Activated T-helper 1 cell treated with anti-CD3 and anti-CD28 coated beads, Interleukin-12 subunit alpha, Interleukin-12 subunit beta, Interleukin-2, Interleukin-4 antibody, amounts not matched to agents 30 ng/mL and 10 ng/mL and 1 ng/mL, durations not matched to agents 14 hours and 24 hours and 36 hours (primary cell): ENCODE measurements at regions not wholly inside any gene's neighbourhood (a gene's known extent, or its start where the extent isn't known, plus 50 kb on each side); places are given as distances from the start of the nearest gene placed in this dataset.
"Not testable (repeated sequence)": the region's sequence is repeated elsewhere in the genome, so short reads cannot be mapped to it uniquely, and the experiment has no call there.

Experiments used
- DNase-seq: peaks from one replicate; pipeline ENCODE4 v3.0.0; 2021; ENCODE audit warnings: low spot score
- H3K27ac Mint-ChIP-seq: one replicate; pipeline ENCODE4 v1.8.0; 2021; ENCODE audit warnings: mild to moderate bottlenecking, mixed read lengths
- H3K27me3 Mint-ChIP-seq: one replicate; pipeline ENCODE4 v1.8.0; 2022; ENCODE audit warnings: mild to moderate bottlenecking, moderate library complexity, mixed read lengths; ENCODE audit not compliant: insufficient read depth
- H3K36me3 Mint-ChIP-seq: one replicate; pipeline ENCODE4 v1.8.0; 2021; ENCODE audit warnings: low read depth, mixed read lengths
- H3K4me1 Mint-ChIP-seq: one replicate; pipeline ENCODE4 v1.8.0; 2021; ENCODE audit warnings: low read depth, mixed read lengths
- H3K4me3 Mint-ChIP-seq: one replicate; pipeline ENCODE4 v1.8.0; 2021; ENCODE audit warnings: mild to moderate bottlenecking, moderate library complexity, mixed read lengths
- H3K9me3 Mint-ChIP-seq: one replicate; pipeline ENCODE4 v1.8.0; 2021; ENCODE audit warnings: mixed read lengths
- intact Hi-C: fragments of 100-400 bp; cut with micrococcal nuclease; formaldehyde crosslinking; loops from one replicate; pipeline ENCODE4 v1.15.1; 2024

GRCh38 chr12:11986165-11986564, 84.6 kb upstream of the BCL2L14 start:
- Mint-ChIP-seq H3K4me3 (no peak overlapping the region), H3K27ac (peak overlapping the region; percentile 27), H3K36me3 (peaks cover 44% of the 10 kb centered on the region), H3K27me3 (no peaks in the 10 kb centered on the region), H3K9me3 (peaks cover 56% of the 10 kb centered on the region), H3K4me1 (peaks cover 52% of the 10 kb centered on the region)
- intact Hi-C loops = no loop called here
- DNase-seq = no peak

GRCh38 chr12:11987901-11988300, 82.8 kb upstream of the BCL2L14 start:
- no peaks in the 10 kb centered on the region for H3K27me3 Mint-ChIP-seq
- peaks cover 62% of the 10 kb centered on the region for H3K9me3 Mint-ChIP-seq
- intact Hi-C loops = no loop called here
- H3K27ac Mint-ChIP-seq = no peak overlapping the region
- peaks cover 50% of the 10 kb centered on the region for H3K4me1 Mint-ChIP-seq
- DNase-seq = no peak
- H3K36me3 Mint-ChIP-seq = peaks cover 47% of the 10 kb centered on the region
- no peak overlapping the region for H3K4me3 Mint-ChIP-seq

GRCh38 chr12:11991604-11992003, 79.1 kb upstream of the BCL2L14 start:
- peaks cover 31% of the 10 kb centered on the region for H3K4me1 Mint-ChIP-seq
- DNase-seq = no peak
- H3K27ac Mint-ChIP-seq = no peak overlapping the region
- H3K36me3 Mint-ChIP-seq = peaks cover 28% of the 10 kb centered on the region
- H3K4me3 Mint-ChIP-seq = no peak overlapping the region
- intact Hi-C loops = loop anchor here (1.0 kb wide), 1 partner anchor 8 kb away; no protein-coding TSS in a partner anchor
- peaks cover 46% of the 10 kb centered on the region for H3K9me3 Mint-ChIP-seq
- H3K27me3 Mint-ChIP-seq = no peaks in the 10 kb centered on the region

- Mint-ChIP-seq H3K4me3 (no peak overlapping the region), H3K27me3 (no peaks in the 10 kb centered on the region), H3K27ac (no peak overlapping the region), H3K9me3 (peaks cover 37% of the 10 kb centered on the region), H3K36me3 (peaks cover 28% of the 10 kb centered on the region), H3K4me1 (peaks cover 32% of the 10 kb centered on the region)
- DNase-seq = no peak
- intact Hi-C loops = loop anchor here (1.0 kb wide), 1 partner anchor 9 kb away; no protein-coding TSS in a partner anchor
Observed at GRCh38 chr12:11992515-11992914, 78.2 kb upstream of the BCL2L14 start.

GRCh38 chr12:11998307-11998943, 72.3 kb upstream of the BCL2L14 start:
- intact Hi-C loops, H3K27me3 Mint-ChIP-seq, H3K4me3 Mint-ChIP-seq: not testable (repeated sequence)
- peaks cover 12% of the 10 kb centered on the region for H3K9me3 Mint-ChIP-seq
- peak; percentile 26 for DNase-seq
- H3K27ac Mint-ChIP-seq = peak overlapping the region; percentile 52
- peaks cover 19% of the 10 kb centered on the region for H3K36me3 Mint-ChIP-seq
- peaks cover 34% of the 10 kb centered on the region for H3K4me1 Mint-ChIP-seq

GRCh38 chr12:11998944-11999315, 71.8 kb upstream of the BCL2L14 start:
- DNase-seq = no peak
- peaks cover 12% of the 10 kb centered on the region for H3K9me3 Mint-ChIP-seq
- H3K36me3 Mint-ChIP-seq = peaks cover 20% of the 10 kb centered on the region
- H3K4me1 Mint-ChIP-seq = peaks cover 38% of the 10 kb centered on the region
- H3K27me3 Mint-ChIP-seq = no peaks in the 10 kb centered on the region
- no peak overlapping the region for H3K4me3 Mint-ChIP-seq
- H3K27ac Mint-ChIP-seq = peak overlapping the region; percentile 24
- intact Hi-C loops = no loop called here

- no peak for DNase-seq
- H3K4me1 Mint-ChIP-seq = peaks cover 66% of the 10 kb centered on the region
- H3K4me3 Mint-ChIP-seq = no peak overlapping the region
- intact Hi-C loops = no loop called here
- peaks cover 1% of the 10 kb centered on the region for H3K27me3 Mint-ChIP-seq
- H3K27ac Mint-ChIP-seq = peak overlapping the region; percentile 31
- peaks cover 23% of the 10 kb centered on the region for H3K36me3 Mint-ChIP-seq
- peaks cover 20% of the 10 kb centered on the region for H3K9me3 Mint-ChIP-seq
Observed at GRCh38 chr12:12003609-12004008, 67.1 kb upstream of the BCL2L14 start.

- Mint-ChIP-seq H3K27ac (peak overlapping the region; percentile 59), H3K36me3 (peaks cover 19% of the 10 kb centered on the region), H3K27me3 (peaks cover 1% of the 10 kb centered on the region), H3K4me1 (peaks cover 67% of the 10 kb centered on the region), H3K4me3 (no peak overlapping the region), H3K9me3 (peaks cover 16% of the 10 kb centered on the region)
- intact Hi-C loops = no loop called here
- no peak for DNase-seq
Observed at GRCh38 chr12:12004524-12004923, 66.2 kb upstream of the BCL2L14 start.

- Mint-ChIP-seq H3K4me1 (peaks cover 91% of the 10 kb centered on the region), H3K36me3 (peaks cover 15% of the 10 kb centered on the region), H3K4me3 (peak overlapping the region; percentile 73), H3K27ac (peak overlapping the region; percentile 97), H3K9me3 (peaks cover 16% of the 10 kb centered on the region), H3K27me3 (peaks cover 1% of the 10 kb centered on the region)
- DNase-seq = peak; percentile 50
- intact Hi-C loops = loop anchor here (1.0 kb wide), 10 partner anchors 9 to 280 kb away; no protein-coding TSS in a partner anchor
Observed at GRCh38 chr12:12007001-12007712, 63.6 kb upstream of the BCL2L14 start.

GRCh38 chr12:12007713-12008231, 63.0 kb upstream of the BCL2L14 start:
- intact Hi-C loops = loop anchor here (1.0 to 2.0 kb wide), 11 partner anchors 9 to 709 kb away; partner anchors contain the start of gene CDKN1B
- Mint-ChIP-seq H3K36me3 (peaks cover 13% of the 10 kb centered on the region), H3K27ac (peak overlapping the region; percentile 97), H3K27me3 (peaks cover 1% of the 10 kb centered on the region), H3K9me3 (peaks cover 21% of the 10 kb centered on the region), H3K4me1 (peaks cover 91% of the 10 kb centered on the region), H3K4me3 (peak overlapping the region; percentile 73)
- peak; percentile 11 for DNase-seq

GRCh38 chr12:12008232-12008850, 62.4 kb upstream of the BCL2L14 start:
- H3K36me3 Mint-ChIP-seq = peaks cover 11% of the 10 kb centered on the region
- intact Hi-C loops = loop anchor here (2.0 kb wide), 1 partner anchor 708 kb away; the partner anchor contains the start of gene CDKN1B

GRCh38 chr12:12008931-12009611, 61.7 kb upstream of the BCL2L14 start:
- Mint-ChIP-seq H3K27ac (peak overlapping the region; percentile 97), H3K4me1 (peaks cover 88% of the 10 kb centered on the region), H3K36me3 (peaks cover 13% of the 10 kb centered on the region), H3K4me3 (peak overlapping the region; percentile 73), H3K27me3 (peaks cover 1% of the 10 kb centered on the region), H3K9me3 (peaks cover 24% of the 10 kb centered on the region)
- intact Hi-C loops = loop anchor here (1.0 to 2.0 kb wide), 2 partner anchors 348 to 708 kb away; partner anchors contain the start of genes BORCS5 and CDKN1B
- peak; percentile 56 for DNase-seq

More at GRCh38 chr12:12008232-12008850, 62.4 kb upstream of the BCL2L14 start:
- Mint-ChIP-seq H3K4me3 (peak overlapping the region; percentile 73), H3K4me1 (peaks cover 89% of the 10 kb centered on the region), H3K9me3 (peaks cover 22% of the 10 kb centered on the region), H3K27me3 (peaks cover 1% of the 10 kb centered on the region), H3K27ac (peak overlapping the region; percentile 97)
- no peak for DNase-seq
